Activated B cell treated with CpG ODN at 0.5 μM for 24 hours (primary cell): ENCODE measurements at regions not wholly inside any gene's neighbourhood (a gene's known extent, or its start where the extent isn't known, plus 50 kb on each side); places are given as distances from the start of the nearest gene placed in this dataset.

Source experiments
- ATAC-seq: fragments of 200-7000 bp; cut with Tn5 transposase; one replicate; pipeline ENCODE4 v1.10.0; 2021; ENCODE audit warnings: low read depth, mild to moderate bottlenecking, moderate library complexity
- CTCF ChIA-PET: fragments of 350-600 bp; sonication (Branson Sonifier 250); formaldehyde crosslinking; loops from one replicate; lab custom pipeline; 2021; ENCODE audit warnings: antibody characterized with exemption; lab: Charles Lee
- POLR2A ChIA-PET: fragments of 350-600 bp; sonication (Branson Sonifier 250); formaldehyde crosslinking; loops from one replicate; lab custom pipeline; 2021; ENCODE audit warnings: antibody characterized with exemption; lab: Charles Lee
- DNase-seq: peaks from one replicate; pipeline ENCODE4 v3.0.0; 2022
- H3K27ac Mint-ChIP-seq: one replicate; pipeline ENCODE4 v1.8.0; 2020; ENCODE audit warnings: mixed read lengths
- H3K27me3 Mint-ChIP-seq: one replicate; pipeline ENCODE4 v1.8.0; 2021; ENCODE audit warnings: mixed read lengths
- H3K36me3 Mint-ChIP-seq: one replicate; pipeline ENCODE4 v1.8.0; 2021; ENCODE audit warnings: low read depth, mixed read lengths
- H3K4me1 Mint-ChIP-seq: one replicate; pipeline ENCODE4 v1.8.0; 2021; ENCODE audit warnings: mixed read lengths
- H3K4me3 Mint-ChIP-seq: one replicate; pipeline ENCODE4 v1.8.0; 2020; ENCODE audit warnings: mild to moderate bottlenecking, mixed read lengths
- H3K9me3 Mint-ChIP-seq: one replicate; pipeline ENCODE4 v1.8.0; 2020; ENCODE audit warnings: mixed read lengths
- intact Hi-C: fragments of 100-400 bp; cut with micrococcal nuclease; formaldehyde crosslinking; loops from one replicate; pipeline ENCODE4 v1.15.1; 2024
- TF ChIP-seq, protein P1 (sequence below): fragments of 200-600 bp; IDR thresholded peaks from one replicate; pipeline ENCODE4 v1.8.0; 2022; ENCODE audit warnings: antibody characterized with exemption, mild to moderate bottlenecking

DNA sequence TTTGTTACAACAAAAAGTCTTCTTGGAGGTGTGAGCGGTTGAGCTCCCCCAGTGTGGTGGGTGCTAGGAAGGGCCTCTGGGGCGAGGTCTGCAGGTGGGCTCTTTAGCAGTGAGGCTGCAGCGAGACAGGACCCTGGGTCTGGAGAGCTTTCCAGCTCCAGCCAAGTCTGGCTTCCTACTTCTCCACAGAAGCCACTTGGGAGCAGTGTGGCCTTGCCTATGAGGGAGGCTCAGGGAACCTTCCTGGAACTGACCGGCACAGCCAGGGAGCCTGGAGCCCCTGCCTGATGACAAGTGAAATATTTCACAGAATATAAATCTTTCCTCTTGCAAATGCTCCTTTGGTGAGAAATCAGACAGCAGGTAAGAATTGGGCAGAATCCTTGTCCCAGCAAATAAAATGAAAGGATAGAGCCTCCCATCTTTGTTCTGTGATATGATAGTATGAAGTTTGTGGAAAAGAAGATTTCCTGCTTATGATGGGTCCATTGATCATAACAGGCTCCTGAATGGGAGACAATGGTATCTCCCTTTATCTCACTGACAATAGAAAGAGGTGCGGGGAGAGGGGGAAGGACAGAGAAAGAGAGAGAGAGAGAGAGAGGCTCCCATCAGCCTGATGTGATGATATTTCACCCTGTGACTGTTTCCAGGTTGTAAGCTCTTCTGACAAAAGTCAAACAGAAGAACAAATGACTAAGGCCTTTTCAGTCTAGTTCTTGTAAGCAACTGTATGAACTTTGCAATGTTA lies 289.8 kb upstream of the SPRED2 start:
- Mint-ChIP-seq H3K9me3 (peaks cover 7% of the 10 kb centered on the region), H3K4me3 (no peak overlapping the region), H3K36me3 (no peaks in the 10 kb centered on the region), H3K27ac (no peak overlapping the region), H3K4me1 (no peaks in the 10 kb centered on the region), H3K27me3 (peaks cover 29% of the 10 kb centered on the region)
- ATAC-seq, result no peak
- TF ChIP-seq, protein P1, sequence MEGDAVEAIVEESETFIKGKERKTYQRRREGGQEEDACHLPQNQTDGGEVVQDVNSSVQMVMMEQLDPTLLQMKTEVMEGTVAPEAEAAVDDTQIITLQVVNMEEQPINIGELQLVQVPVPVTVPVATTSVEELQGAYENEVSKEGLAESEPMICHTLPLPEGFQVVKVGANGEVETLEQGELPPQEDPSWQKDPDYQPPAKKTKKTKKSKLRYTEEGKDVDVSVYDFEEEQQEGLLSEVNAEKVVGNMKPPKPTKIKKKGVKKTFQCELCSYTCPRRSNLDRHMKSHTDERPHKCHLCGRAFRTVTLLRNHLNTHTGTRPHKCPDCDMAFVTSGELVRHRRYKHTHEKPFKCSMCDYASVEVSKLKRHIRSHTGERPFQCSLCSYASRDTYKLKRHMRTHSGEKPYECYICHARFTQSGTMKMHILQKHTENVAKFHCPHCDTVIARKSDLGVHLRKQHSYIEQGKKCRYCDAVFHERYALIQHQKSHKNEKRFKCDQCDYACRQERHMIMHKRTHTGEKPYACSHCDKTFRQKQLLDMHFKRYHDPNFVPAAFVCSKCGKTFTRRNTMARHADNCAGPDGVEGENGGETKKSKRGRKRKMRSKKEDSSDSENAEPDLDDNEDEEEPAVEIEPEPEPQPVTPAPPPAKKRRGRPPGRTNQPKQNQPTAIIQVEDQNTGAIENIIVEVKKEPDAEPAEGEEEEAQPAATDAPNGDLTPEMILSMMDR, result no peak
- intact Hi-C loops, result no loop called here
- no peak for DNase-seq
- CTCF ChIA-PET, result no interaction called here
- POLR2A ChIA-PET, result no interaction called here

DNA sequence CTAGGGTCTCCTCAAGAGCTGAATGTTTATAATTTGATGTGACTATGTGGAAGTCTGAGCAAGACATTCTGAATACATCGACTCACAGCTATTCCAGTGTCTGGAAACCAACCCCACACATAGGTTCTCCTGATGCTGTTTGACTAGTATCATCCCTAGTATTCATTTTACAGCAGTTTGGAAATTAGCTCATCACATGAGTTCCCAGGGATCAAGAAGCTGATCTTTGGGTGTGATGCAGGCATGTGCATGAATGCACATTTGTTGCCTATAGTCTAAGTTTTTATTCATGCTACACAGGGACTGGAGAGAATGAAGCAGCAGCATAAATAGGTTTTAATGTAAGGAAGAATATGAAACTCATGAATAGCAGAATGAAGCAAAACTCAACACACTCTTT lies 284.3 kb upstream of the SPRED2 start:
- DNase-seq (no peak), ATAC-seq (no peak)
- no peak overlapping the region for H3K4me3 Mint-ChIP-seq
- H3K36me3 Mint-ChIP-seq, result no peaks in the 10 kb centered on the region
- no peaks in the 10 kb centered on the region for H3K9me3 Mint-ChIP-seq
- H3K27me3 Mint-ChIP-seq, result peaks cover 13% of the 10 kb centered on the region
- H3K27ac Mint-ChIP-seq, result no peak overlapping the region
- intact Hi-C loops, result no loop called here
- ChIA-PET POLR2A (no interaction called here), CTCF (no interaction called here)
- TF ChIP-seq, protein P1, result no peak
- no peaks in the 10 kb centered on the region for H3K4me1 Mint-ChIP-seq

DNA sequence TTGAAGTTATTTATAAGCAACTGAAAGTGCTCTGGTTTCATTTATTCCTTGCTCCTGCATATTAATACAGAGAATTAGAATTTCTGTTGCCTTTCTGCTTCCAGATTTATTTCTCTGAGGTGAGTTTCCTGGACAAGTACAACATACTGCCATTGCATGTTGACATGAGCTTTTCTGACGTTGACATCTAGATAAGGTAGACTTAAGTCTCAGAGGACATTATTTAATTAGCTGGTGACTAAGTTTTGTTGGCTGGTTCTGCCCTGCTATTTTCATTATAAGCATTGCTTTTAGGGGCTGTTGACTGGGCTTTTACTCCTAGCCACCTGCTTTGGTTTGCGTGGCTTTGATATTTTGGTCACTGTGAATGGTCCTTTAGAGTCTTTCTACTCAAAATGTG lies 282.9 kb upstream of the SPRED2 start:
- DNase-seq (no peak), ATAC-seq (no peak)
- Mint-ChIP-seq H3K27ac (no peak overlapping the region), H3K4me3 (no peak overlapping the region), H3K36me3 (no peaks in the 10 kb centered on the region), H3K27me3 (peaks cover 11% of the 10 kb centered on the region), H3K9me3 (no peaks in the 10 kb centered on the region), H3K4me1 (no peaks in the 10 kb centered on the region)
- POLR2A ChIA-PET, result interaction anchor here (0.6 kb wide), 1 partner anchor 47 kb away, joined by 3 read pairs; no protein-coding TSS in a partner anchor
- TF ChIP-seq, protein P1, result no peak
- intact Hi-C loops, result no loop called here
- CTCF ChIA-PET, result no interaction called here

DNA sequence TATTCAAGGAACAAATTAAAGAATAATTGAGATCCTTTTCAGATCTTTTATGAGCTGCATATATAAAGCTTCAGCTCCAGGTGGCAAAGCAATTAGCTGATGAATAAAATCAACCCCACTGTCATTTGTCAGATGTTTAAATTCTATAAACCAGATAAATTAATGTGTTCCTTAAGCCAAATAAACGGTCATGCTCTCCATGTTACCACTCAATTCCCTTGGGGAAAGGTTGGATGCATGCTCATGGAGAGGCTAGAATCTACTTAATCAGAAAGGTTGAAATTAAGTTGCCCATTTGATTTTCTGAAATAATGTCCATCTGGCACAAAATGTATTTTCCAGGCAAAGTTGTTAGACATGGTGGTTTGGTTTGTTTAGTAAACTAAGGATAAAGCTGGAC lies 282.5 kb upstream of the SPRED2 start:
- no peaks in the 10 kb centered on the region for H3K4me1 Mint-ChIP-seq
- DNase-seq (no peak), ATAC-seq (no peak)
- intact Hi-C loops, result no loop called here
- H3K27me3 Mint-ChIP-seq, result peaks cover 11% of the 10 kb centered on the region
- H3K9me3 Mint-ChIP-seq, result no peaks in the 10 kb centered on the region
- TF ChIP-seq, protein P1, result no peak
- POLR2A ChIA-PET, result interaction anchor here (0.6 kb wide), 1 partner anchor 47 kb away, joined by 3 read pairs; no protein-coding TSS in a partner anchor
- no peaks in the 10 kb centered on the region for H3K36me3 Mint-ChIP-seq
- no peak overlapping the region for H3K4me3 Mint-ChIP-seq
- no peak overlapping the region for H3K27ac Mint-ChIP-seq
- CTCF ChIA-PET, result no interaction called here

DNA sequence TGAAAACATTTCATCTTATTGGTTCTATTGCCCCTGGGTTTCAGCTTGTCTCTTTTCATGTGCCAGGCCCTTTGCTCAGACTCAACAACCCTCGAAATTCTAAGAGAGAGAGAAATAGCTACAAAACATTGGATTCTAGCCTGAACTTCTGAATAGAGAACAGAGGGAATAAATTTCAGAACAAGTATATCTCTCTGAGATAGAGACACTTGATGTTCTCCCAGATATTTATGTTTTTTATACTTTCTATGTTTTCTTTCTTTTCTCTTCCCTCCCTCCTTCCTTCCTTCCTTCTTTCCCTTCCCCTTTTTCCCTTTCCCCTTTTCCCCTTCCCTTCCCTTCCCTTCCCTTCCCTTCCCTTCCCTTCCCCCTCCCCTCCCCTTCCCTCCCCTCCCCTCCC lies 279.5 kb upstream of the SPRED2 start:
- ChIA-PET CTCF (no interaction called here), POLR2A (no interaction called here)
- intact Hi-C loops, result loop anchor here (1.0 to 2.0 kb wide), 2 partner anchors 72 to 647 kb away; no protein-coding TSS in a partner anchor
- H3K36me3 Mint-ChIP-seq, result no peaks in the 10 kb centered on the region
- peaks cover 14% of the 10 kb centered on the region for H3K27me3 Mint-ChIP-seq
- no peak for ATAC-seq
- DNase-seq, result no peak
- no peak overlapping the region for H3K4me3 Mint-ChIP-seq
- no peaks in the 10 kb centered on the region for H3K4me1 Mint-ChIP-seq
- TF ChIP-seq, protein P1, result no peak
- H3K9me3 Mint-ChIP-seq, result no peaks in the 10 kb centered on the region
- H3K27ac Mint-ChIP-seq, result no peak overlapping the region
